A549 (cell line): ENCODE measurements at regions not wholly inside any gene's neighbourhood (a gene's known extent, or its start where the extent isn't known, plus 50 kb on each side); places are given as distances from the start of the nearest gene placed in this dataset.

Experiments
- CBX8 ChIP-seq: fragments of 200-600 bp; sonication (generic); IDR thresholded peaks from 2 replicates; pipeline ENCODE4 v1.6.1; 2016
- CEBPB ChIP-seq, 2 experiments: fragments of >200 bp in 1 of 2; sonication (Bioruptor Twin) in 1 of 2; formaldehyde crosslinking in 1 of 2; IDR thresholded peaks; 2 replicates each; pipeline ENCODE4 v1.6.1; 2012 to 2016
- HEYL ChIP-seq: fragments of 250-450 bp; sonication (Bioruptor Pico); IDR thresholded peaks from 2 replicates; pipeline ENCODE4 v1.8.0; 2021; ENCODE audit warnings: mild to moderate bottlenecking, moderate library complexity
- MAZ ChIP-seq: fragments of 150-350 bp; IDR thresholded peaks from 2 replicates; pipeline ENCODE4 v1.6.1; 2014; ENCODE audit warnings: antibody characterized with exemption, low read depth, low read length, borderline replicate concordance
- PBX3 ChIP-seq: IDR thresholded peaks from 2 replicates; pipeline ENCODE4 v1.6.1; 2012
- RARB ChIP-seq: fragments of 250-450 bp; sonication (Bioruptor Pico); IDR thresholded peaks from 2 replicates; pipeline ENCODE4 v1.8.0; 2021; ENCODE audit warnings: mild to moderate bottlenecking, moderate library complexity
- RCOR1 ChIP-seq: fragments of 150-350 bp; IDR thresholded peaks from 2 replicates; pipeline ENCODE4 v1.6.1; 2014; ENCODE audit warnings: antibody characterized with exemption, low read length, low read depth
- ZNF302 ChIP-seq: fragments of 250-450 bp; sonication (Bioruptor Pico); IDR thresholded peaks from 2 replicates; pipeline ENCODE4 v1.9.0; 2021; ENCODE audit warnings: inconsistent platforms, mild to moderate bottlenecking, moderate library complexity
- TF ChIP-seq, protein P1 (sequence below): fragments of 150-350 bp; IDR thresholded peaks from 2 replicates; pipeline ENCODE4 v1.6.1; 2014; ENCODE audit warnings: low read depth, mild to moderate bottlenecking, low read length
- TF ChIP-seq, protein P2 (sequence below): fragments of >200 bp; sonication (Bioruptor Twin); formaldehyde crosslinking; IDR thresholded peaks from 3 replicates; pipeline ENCODE4 v1.5.1; 2016
- TF ChIP-seq, protein P3 (sequence below): fragments of 250-450 bp; sonication (Bioruptor Pico); IDR thresholded peaks from 2 replicates; pipeline ENCODE4 v1.5.0; 2021; ENCODE audit warnings: mild to moderate bottlenecking, moderate library complexity, borderline replicate concordance

- TF ChIP-seq, protein P1, sequence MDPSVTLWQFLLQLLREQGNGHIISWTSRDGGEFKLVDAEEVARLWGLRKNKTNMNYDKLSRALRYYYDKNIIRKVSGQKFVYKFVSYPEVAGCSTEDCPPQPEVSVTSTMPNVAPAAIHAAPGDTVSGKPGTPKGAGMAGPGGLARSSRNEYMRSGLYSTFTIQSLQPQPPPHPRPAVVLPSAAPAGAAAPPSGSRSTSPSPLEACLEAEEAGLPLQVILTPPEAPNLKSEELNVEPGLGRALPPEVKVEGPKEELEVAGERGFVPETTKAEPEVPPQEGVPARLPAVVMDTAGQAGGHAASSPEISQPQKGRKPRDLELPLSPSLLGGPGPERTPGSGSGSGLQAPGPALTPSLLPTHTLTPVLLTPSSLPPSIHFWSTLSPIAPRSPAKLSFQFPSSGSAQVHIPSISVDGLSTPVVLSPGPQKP: no peak
- no peak for TF ChIP-seq PBX3
- TF ChIP-seq, protein P2, sequence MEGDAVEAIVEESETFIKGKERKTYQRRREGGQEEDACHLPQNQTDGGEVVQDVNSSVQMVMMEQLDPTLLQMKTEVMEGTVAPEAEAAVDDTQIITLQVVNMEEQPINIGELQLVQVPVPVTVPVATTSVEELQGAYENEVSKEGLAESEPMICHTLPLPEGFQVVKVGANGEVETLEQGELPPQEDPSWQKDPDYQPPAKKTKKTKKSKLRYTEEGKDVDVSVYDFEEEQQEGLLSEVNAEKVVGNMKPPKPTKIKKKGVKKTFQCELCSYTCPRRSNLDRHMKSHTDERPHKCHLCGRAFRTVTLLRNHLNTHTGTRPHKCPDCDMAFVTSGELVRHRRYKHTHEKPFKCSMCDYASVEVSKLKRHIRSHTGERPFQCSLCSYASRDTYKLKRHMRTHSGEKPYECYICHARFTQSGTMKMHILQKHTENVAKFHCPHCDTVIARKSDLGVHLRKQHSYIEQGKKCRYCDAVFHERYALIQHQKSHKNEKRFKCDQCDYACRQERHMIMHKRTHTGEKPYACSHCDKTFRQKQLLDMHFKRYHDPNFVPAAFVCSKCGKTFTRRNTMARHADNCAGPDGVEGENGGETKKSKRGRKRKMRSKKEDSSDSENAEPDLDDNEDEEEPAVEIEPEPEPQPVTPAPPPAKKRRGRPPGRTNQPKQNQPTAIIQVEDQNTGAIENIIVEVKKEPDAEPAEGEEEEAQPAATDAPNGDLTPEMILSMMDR: no peak
- no peak for TF ChIP-seq ZNF302 (CRISPR knock-in tag)
- no peak for TF ChIP-seq MAZ
- TF ChIP-seq CBX8: no peak
- no peak for TF ChIP-seq HEYL (CRISPR knock-in tag)
- TF ChIP-seq RCOR1: no peak
- no peak for TF ChIP-seq CEBPB (IDR thresholded peaks at IDR 0.05)
- TF ChIP-seq, protein P3, sequence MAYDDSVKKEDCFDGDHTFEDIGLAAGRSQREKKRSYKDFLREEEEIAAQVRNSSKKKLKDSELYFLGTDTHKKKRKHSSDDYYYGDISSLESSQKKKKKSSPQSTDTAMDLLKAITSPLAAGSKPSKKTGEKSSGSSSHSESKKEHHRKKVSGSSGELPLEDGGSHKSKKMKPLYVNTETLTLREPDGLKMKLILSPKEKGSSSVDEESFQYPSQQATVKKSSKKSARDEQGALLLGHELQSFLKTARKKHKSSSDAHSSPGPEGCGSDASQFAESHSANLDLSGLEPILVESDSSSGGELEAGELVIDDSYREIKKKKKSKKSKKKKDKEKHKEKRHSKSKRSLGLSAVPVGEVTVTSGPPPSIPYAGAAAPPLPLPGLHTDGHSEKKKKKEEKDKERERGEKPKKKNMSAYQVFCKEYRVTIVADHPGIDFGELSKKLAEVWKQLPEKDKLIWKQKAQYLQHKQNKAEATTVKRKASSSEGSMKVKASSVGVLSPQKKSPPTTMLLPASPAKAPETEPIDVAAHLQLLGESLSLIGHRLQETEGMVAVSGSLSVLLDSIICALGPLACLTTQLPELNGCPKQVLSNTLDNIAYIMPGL (CRISPR knock-in tag): no peak
- no peak for TF ChIP-seq RARB
Observed at GRCh38 chr2:111705239-111705638, 178.8 kb downstream of the ANAPC1 start.
